Stimulated activated CD8-positive, alpha-beta memory T cell treated with anti-CD3 and anti-CD28 coated beads, Interleukin-2, amount 100 ng/mL, for 48 hours (primary cell): ENCODE measurements at regions not wholly inside any gene's neighbourhood (a gene's known extent, or its start where the extent isn't known, plus 50 kb on each side); places are given as distances from the start of the nearest gene placed in this dataset.
"Not testable (repeated sequence)": the region's sequence is repeated elsewhere in the genome, so short reads cannot be mapped to it uniquely, and the experiment has no call there.

Source experiments
- DNase-seq, 2 donors: peaks; one replicate each; pipeline ENCODE4 v3.0.0-alpha.2; 2020; ENCODE audit warnings: low read depth in 2 of 2

GRCh38 chr12:89884416-89884898 lies 175.8 kb upstream of the ATP2B1 start:
- no peak for DNase-seq

DNA sequence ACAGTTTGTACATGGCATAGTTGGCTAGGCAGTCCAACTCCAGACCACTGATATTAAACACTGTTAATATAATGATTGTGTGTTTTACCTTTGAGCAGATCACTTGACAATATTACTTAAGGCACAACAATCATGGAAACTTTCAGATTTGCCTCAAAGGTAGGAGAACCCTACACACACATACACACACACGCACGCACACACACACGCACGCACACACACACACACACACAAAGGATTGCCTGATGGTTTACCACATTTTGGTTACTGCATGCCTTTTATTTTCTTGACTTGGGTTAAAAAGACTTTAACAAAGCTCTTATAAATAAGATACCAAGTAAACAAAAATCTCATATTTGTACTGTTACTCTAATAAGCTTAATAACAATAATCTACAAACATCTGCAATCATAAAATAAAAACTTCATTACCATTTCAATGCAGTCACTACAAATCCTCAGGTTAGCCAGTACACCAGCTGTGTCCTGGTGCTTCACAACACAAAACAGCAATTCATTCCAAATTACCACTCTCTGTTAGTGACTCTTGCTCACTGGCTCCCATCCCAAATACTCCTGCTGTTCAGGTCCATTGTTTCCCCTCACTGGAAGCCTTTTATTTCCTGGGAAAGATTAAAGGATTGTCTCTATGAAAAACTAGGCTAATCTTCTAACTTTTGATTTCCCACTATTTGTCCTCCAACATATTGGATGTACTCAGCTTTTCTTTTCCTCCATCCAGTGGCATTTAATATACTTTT lies 175.2 kb upstream of the ATP2B1 start:
- DNase-seq, result no peak

GRCh38 chr12:89882792-89883191 lies 174.2 kb upstream of the ATP2B1 start:
- no peak for DNase-seq

DNA sequence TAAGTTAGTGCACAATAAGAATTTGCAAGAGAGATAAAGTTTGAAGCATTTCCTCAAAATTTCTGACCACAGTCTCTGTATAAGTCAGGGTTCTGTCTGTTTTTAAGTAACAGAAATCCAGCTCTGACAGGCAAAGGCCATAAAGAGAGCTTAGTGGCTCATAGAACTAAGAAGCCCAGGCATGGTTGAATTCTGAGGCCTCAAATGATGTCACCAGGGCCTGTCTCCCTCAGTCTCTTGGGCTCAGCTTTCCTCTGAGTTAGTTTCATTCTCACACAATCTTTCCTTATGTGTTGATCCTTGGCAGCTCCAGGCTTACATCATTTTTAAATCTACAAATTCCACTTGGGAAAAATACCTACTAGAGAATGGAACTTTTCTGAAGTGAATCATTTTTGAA lies 173.4 kb upstream of the ATP2B1 start:
- DNase-seq, result no peak

- no peak for DNase-seq
These were observed 172.2 kb upstream of the ATP2B1 start for GRCh38 chr12:89880690-89881350.

- no peak for DNase-seq
These were observed 171.1 kb upstream of the ATP2B1 start for GRCh38 chr12:89879766-89880165.

- no peak for DNase-seq
These were observed 170.3 kb upstream of the ATP2B1 start for GRCh38 chr12:89878950-89879349.

- no peak for DNase-seq
These were observed 169.7 kb upstream of the ATP2B1 start for GRCh38 chr12:89878327-89878726.

DNA sequence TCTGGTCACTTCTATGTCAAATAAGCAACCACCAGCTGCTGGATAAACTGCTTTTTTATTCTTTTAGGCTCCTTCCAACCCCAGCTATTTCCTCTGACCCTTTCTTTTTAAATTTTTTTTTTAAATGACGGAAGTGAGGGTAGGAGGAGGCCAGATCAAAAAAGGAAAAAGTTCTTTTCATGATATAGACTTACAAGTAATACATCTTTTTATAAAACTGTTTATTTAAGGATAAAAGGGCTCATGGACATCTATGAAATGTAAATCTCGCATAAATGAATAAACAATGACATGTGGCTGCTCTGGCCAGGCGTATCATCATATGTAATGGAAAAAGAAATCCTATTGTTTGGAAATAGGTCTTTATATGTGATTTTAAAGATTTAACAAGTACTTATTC lies 169.0 kb upstream of the ATP2B1 start:
- no peak for DNase-seq

DNA sequence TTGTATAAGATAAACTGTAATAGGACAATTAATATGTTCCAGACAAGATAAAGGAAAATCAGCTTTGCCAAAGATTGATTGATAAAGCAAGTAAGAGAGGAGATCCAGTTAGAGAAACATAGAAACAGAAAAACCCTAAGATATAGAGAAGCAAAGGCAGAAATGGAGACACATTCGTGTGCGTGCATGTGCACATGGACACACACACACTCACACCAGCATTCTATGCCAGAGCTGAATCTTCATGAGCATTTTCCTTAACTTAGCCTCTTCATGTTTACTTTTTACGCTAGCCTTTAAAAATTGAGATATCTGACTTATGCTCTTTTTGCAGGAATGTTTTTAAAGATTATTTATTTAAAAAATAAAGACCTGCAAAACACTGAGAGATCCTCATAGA lies 168.5 kb upstream of the ATP2B1 start:
- DNase-seq, result no peak

DNA sequence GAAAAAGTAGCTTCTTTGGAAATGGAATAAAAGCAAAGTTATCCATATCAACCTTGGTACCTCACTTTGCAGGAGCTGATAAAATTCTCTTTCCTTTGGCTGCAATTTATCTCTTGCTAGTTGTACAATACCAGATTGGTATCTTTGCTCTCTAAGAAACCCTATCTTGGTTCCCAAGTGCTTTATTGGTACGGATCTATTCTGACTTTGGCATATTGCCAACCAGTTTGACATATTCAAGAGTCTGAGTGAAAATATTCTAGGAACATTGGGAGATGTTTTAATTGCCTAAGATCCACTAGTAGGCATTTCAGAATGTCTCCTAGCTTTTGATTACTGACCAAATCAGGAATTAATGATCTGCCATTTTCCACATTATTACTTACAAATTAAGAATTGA lies 167.2 kb upstream of the ATP2B1 start:
- no peak for DNase-seq

DNA sequence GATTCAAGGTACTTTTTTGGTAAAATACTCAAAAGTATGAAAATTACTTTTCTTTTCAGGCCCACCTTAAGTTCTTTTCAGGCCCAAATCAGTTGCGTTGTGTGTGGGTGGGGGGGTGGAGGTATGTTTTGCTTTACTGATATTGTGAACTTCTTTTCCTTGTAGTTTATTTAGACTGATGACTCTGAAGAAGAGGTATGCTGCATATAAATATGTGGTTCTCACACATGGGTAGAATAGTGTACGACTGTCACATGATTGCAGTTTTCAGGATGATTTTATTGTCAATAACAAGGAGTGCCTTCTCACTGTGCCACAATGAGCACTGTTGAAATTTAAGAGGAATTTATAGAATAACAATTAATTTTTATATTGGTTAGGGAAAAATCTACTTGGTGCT lies 166.6 kb upstream of the ATP2B1 start:
- no peak for DNase-seq

GRCh38 chr12:89874146-89874545 lies 165.5 kb upstream of the ATP2B1 start:
- DNase-seq, result no peak

DNA sequence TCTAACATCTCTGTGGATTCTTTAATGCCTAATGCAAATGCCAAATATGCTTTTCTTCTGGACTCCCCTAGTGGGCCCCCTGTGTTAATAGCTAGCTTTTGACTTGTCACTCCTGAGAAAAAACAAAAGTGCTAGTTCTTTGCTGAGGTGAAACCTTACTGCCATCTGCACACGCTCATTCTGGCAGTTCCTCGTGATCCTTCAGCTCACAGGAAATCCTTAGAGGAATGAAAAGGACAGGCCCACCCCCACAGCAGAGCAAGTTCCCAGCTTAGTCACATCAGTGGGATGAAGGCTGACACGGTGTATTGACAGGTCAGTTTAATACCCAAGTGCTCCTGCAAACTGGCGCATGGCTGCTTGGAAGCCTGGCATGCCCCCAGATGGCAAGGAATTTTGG lies 165.1 kb upstream of the ATP2B1 start:
- no peak for DNase-seq

GRCh38 chr12:89872922-89873630 lies 164.4 kb upstream of the ATP2B1 start:
- DNase-seq, result no peak

DNA sequence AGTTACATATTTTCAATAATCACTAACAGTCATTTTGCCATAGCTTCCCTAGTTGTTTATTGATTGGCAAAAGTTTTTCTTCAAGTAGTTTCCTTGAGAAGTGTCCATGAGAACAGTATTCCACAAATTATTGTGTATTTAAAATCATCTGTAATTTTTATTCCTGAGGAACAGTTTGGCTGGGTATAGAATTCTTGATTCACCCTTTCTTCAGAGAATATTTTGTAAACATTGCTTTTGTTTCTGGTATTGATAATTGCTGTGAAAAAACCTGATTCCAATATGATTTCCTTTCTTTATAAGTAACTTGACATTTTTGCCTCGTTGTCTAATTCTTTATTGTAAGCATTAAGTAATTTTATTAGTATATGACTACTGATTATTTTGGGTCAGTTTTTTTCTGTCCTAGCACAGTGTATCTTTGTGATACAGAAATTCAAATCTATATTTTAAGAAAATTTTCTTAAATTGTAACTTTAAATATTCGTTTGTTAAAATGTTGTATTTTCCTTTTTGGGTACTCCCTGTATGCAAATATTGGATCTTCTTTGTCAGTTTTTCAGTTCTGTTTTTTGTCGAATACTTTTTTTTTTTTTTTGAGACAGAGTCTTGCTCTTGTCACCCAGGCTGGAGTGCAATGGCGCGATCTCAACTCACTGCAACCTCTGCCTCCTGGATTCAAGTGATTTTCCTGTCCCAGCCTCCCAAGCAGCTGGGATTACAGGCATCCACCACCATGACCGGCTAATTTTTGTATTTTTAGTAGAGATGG lies 162.0 kb upstream of the ATP2B1 start:
- no peak for DNase-seq

GRCh38 chr12:89867611-89868010 lies 159.0 kb upstream of the ATP2B1 start:
- not testable (repeated sequence) for DNase-seq

GRCh38 chr12:89864411-89864810 lies 155.8 kb upstream of the ATP2B1 start:
- no peak for DNase-seq

DNA sequence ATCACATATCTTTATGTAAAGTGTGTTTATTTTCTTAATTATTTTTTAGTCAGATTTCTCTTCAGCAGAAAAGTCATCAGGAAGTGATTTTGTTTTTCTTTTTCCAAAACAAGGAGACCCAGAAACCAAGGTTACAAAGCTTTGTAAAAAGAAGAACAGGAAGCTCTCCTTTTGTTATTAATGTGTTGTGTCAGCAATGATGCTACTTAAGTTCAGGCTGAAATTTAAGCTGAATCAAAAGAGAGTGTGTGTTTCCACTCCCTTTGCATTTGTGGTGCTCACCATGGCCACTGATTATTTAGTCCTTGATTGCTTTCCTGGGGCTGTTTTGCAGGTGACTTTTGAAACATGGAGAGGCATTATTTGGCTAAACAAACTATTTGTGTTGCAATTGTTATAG lies 155.3 kb upstream of the ATP2B1 start:
- DNase-seq, result no peak

GRCh38 chr12:89863493-89863938 lies 154.9 kb upstream of the ATP2B1 start:
- DNase-seq, result peak in 1 of 2 donors; percentile 28

GRCh38 chr12:89862511-89863445 lies 154.1 kb upstream of the ATP2B1 start:
- no peak for DNase-seq
